Esophagus squamous epithelium (tissue), 4 donors: ENCODE measurements at regions not wholly inside any gene's neighbourhood (a gene's known extent, or its start where the extent isn't known, plus 50 kb on each side); places are given as distances from the start of the nearest gene placed in this dataset.

Source experiments
- CTCF ChIP-seq, 6 experiments: fragments of 450-650 bp in 4 of 6; fragments of 200-600 bp in 2 of 6; sonication (generic) in 2 of 6; IDR thresholded peaks; one replicate each; pipeline ENCODE4 v1.5.1; 2016 to 2019; ENCODE audit warnings: antibody characterized with exemption in 6 of 6, mild to moderate bottlenecking in 4 of 6, moderate library complexity in 4 of 6
- POLR2A ChIP-seq, 4 donors: fragments of 450-650 bp; IDR thresholded peaks; one replicate each; pipeline ENCODE4 v1.6.1; 2017; ENCODE audit warnings: antibody characterized with exemption in 4 of 4, mild to moderate bottlenecking in 4 of 4, moderate library complexity in 3 of 4

DNA sequence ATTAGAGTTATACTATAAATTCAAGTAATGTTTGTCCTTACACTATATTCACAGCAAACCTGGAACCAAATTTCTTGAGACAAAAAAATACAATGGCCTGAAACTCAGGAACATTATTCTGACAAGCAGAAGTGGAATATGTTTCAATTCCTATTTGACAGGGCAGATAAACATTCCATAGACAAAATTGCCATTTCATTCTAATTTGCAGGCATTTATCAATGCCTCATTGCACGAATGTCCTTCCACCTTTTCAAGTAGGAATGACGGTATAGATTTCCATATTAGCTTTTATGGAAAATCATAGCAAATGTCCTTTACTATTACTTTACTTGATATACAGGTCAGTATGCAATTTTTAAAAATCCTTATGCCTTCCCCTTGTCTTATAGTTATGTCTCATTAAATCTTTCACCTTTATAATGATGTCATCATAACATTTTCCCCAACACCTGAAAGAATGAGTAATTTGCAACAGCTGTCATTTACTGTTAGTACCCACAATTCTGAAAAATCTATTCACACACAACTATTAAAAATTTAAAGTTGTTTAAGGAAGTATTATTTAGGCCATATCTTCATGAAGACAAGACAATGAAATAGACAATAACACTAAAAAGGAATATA, 299.7 kb upstream of the SEMA3C start:
- TF ChIP-seq CTCF (IDR thresholded peaks at IDR 0.05) (no peak), POLR2A (IDR thresholded peaks at IDR 0.05) (no peak)
